GM12865 (cell line): ENCODE measurements at regions not wholly inside any gene's neighbourhood (a gene's known extent, or its start where the extent isn't known, plus 50 kb on each side); places are given as distances from the start of the nearest gene placed in this dataset.

Experiments used
- DNase-seq: peaks from one replicate; pipeline ENCODE4 v3.0.0; 2010; ENCODE audit warnings: low read depth
- H3K4me3 ChIP-seq: 2 replicates; pipeline ENCODE4 v1.5.1; 2011; ENCODE audit warnings: mild to moderate bottlenecking, low read depth, low read length, control low read depth
- TF ChIP-seq, protein P1 (sequence below): IDR thresholded peaks from 2 replicates; pipeline ENCODE4 v1.5.1; 2011; ENCODE audit warnings: low read length, control low read depth, low read depth, inconsistent platforms; ENCODE audit not compliant: insufficient read depth; ENCODE audit errors: missing control alignments

GRCh38 chrX:39258331-39258730, 457.1 kb downstream of the MID1IP1 start:
- DNase-seq: no peak
- no peak overlapping the region for H3K4me3 ChIP-seq
- TF ChIP-seq, protein P1, sequence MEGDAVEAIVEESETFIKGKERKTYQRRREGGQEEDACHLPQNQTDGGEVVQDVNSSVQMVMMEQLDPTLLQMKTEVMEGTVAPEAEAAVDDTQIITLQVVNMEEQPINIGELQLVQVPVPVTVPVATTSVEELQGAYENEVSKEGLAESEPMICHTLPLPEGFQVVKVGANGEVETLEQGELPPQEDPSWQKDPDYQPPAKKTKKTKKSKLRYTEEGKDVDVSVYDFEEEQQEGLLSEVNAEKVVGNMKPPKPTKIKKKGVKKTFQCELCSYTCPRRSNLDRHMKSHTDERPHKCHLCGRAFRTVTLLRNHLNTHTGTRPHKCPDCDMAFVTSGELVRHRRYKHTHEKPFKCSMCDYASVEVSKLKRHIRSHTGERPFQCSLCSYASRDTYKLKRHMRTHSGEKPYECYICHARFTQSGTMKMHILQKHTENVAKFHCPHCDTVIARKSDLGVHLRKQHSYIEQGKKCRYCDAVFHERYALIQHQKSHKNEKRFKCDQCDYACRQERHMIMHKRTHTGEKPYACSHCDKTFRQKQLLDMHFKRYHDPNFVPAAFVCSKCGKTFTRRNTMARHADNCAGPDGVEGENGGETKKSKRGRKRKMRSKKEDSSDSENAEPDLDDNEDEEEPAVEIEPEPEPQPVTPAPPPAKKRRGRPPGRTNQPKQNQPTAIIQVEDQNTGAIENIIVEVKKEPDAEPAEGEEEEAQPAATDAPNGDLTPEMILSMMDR: no peak

DNA sequence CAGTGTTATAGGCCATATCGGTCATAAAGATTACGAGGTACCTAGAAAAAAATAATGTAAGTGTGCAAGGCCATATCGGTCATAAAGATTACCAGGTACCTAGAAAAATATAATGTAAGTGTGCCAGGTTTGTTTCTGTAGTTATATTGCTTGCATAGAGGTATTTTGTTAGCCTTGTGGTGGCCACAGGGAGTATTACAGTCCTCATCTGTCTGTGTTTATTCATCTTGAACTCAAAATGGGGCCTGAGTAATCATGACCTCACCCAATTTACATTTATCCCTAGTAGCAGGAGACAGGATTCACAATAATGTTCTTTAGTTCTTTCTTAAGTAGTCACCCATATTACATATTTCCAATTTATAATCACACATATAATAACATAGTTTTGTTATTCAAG, 459.7 kb downstream of the MID1IP1 start:
- H3K4me3 ChIP-seq: no peak overlapping the region
- TF ChIP-seq, protein P1: no peak

GRCh38 chrX:39261446-39262147, 460.3 kb downstream of the MID1IP1 start:
- TF ChIP-seq, protein P1: peak; percentile 53
- peak; percentile 54 for DNase-seq
- H3K4me3 ChIP-seq: no peak overlapping the region

More for the DNA sequence above, 459.7 kb downstream of the MID1IP1 start:
- DNase-seq: no peak

DNA sequence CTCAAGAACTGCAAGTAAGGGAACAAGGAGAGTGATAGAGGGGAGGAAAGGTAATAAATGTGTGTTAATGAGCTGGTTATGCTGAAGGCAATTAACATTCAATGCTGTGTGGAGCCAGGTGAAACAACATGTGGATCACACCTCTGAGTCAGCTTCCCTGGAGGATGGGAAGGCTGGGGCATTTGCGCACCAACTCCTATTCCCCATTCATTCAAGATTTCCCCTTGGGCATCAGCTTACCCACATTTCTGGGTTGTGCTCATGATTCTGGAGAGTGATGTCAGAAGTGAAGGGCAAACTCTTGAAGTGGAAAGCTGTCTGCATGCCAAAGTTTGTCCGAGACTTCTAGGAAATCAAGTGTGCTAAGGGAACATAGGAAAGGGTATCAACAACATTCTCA, 461.4 kb downstream of the MID1IP1 start:
- TF ChIP-seq, protein P1: no peak
- DNase-seq: no peak
- H3K4me3 ChIP-seq: no peak overlapping the region

- H3K4me3 ChIP-seq: no peak overlapping the region
- TF ChIP-seq, protein P1: no peak
Observed at GRCh38 chrX:39264023-39264422, 462.8 kb downstream of the MID1IP1 start.

GRCh38 chrX:39267176-39267575, 465.9 kb downstream of the MID1IP1 start:
- no peak for DNase-seq
- TF ChIP-seq, protein P1: no peak
- H3K4me3 ChIP-seq: no peak overlapping the region

More at GRCh38 chrX:39264023-39264422, 462.8 kb downstream of the MID1IP1 start:
- DNase-seq: no peak

DNA sequence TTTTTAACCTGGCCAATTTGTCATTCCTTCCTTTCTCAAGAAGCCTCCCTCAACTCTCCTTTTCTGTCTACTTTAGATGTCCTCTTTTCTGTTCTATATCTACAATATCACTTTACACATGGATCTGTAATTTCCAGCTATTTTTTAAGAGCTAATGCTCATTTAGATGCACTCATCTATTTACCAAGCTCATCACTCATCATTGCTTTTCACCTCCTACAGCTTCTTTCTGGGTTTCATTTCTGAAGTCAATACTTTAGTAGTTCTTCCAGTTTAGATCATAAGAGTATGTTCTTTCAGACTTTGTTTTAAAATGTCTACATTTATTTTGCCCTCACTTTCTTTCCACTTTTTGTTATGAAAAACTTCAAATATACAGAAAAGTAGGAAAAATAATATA, 466.9 kb downstream of the MID1IP1 start:
- no peak for DNase-seq
- TF ChIP-seq, protein P1: no peak
- no peak overlapping the region for H3K4me3 ChIP-seq
